Stimulated activated naive CD8-positive, alpha-beta T cell treated with anti-CD3 and anti-CD28 coated beads, Interleukin-15, Interleukin-2, amounts not matched to agents 100 ng/mL and 50 ng/mL, for 24 hours (primary cell): ENCODE measurements at regions not wholly inside any gene's neighbourhood (a gene's known extent, or its start where the extent isn't known, plus 50 kb on each side); places are given as distances from the start of the nearest gene placed in this dataset.

Experiments
- H3K27ac Mint-ChIP-seq: one replicate; pipeline ENCODE4 v1.8.0; 2021; ENCODE audit warnings: mild to moderate bottlenecking, mixed read lengths
- H3K27me3 Mint-ChIP-seq: one replicate; pipeline ENCODE4 v1.8.0; 2021; ENCODE audit warnings: mixed read lengths
- H3K36me3 Mint-ChIP-seq: one replicate; pipeline ENCODE4 v1.8.0; 2021; ENCODE audit warnings: low read depth, mixed read lengths
- H3K4me1 Mint-ChIP-seq: one replicate; pipeline ENCODE4 v1.8.0; 2021; ENCODE audit warnings: low read depth, mixed read lengths
- H3K4me3 Mint-ChIP-seq: one replicate; pipeline ENCODE4 v1.8.0; 2021; ENCODE audit warnings: mild to moderate bottlenecking, mixed read lengths
- H3K9me3 Mint-ChIP-seq: one replicate; pipeline ENCODE4 v1.8.0; 2021; ENCODE audit warnings: mixed read lengths

DNA sequence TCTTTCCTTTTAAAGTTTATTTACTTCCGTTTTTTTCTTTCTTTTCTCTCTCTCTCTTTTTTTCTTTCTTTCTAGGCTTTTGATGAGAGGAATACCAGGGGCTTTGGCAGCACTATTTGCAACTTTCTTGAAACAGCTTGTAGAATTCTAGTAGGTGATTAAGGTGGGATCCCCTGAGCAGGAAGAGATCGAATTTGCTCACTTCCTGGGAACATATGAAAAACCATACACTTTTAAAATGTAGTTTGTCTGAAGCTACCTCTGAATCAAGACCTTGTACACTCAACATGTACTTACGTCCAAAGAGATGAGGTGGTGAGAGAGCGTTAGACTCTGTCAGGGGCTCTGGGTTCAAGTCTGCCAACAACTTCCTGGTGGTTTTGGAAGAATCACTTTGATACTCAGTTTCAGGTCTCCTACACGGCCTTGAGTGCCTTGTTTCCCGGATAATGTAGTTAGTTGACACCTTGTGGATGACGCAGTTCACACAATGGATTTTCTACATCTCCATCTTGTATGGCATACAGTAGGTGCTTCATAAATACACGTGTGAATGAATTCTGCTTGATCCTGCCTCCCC, 229.1 kb downstream of the MYCN start:
- Mint-ChIP-seq H3K36me3 (no peaks in the 10 kb centered on the region), H3K27me3 (no peaks in the 10 kb centered on the region), H3K4me1 (no peaks in the 10 kb centered on the region), H3K27ac (no peak overlapping the region), H3K9me3 (no peaks in the 10 kb centered on the region), H3K4me3 (no peak overlapping the region)

- no peaks in the 10 kb centered on the region for H3K4me1 Mint-ChIP-seq
- H3K4me3 Mint-ChIP-seq: no peak overlapping the region
- H3K36me3 Mint-ChIP-seq: no peaks in the 10 kb centered on the region
- no peaks in the 10 kb centered on the region for H3K27me3 Mint-ChIP-seq
- H3K27ac Mint-ChIP-seq: no peak overlapping the region
- H3K9me3 Mint-ChIP-seq: no peaks in the 10 kb centered on the region
These were observed 228.3 kb downstream of the MYCN start for GRCh38 chr2:16168506-16169264.

DNA sequence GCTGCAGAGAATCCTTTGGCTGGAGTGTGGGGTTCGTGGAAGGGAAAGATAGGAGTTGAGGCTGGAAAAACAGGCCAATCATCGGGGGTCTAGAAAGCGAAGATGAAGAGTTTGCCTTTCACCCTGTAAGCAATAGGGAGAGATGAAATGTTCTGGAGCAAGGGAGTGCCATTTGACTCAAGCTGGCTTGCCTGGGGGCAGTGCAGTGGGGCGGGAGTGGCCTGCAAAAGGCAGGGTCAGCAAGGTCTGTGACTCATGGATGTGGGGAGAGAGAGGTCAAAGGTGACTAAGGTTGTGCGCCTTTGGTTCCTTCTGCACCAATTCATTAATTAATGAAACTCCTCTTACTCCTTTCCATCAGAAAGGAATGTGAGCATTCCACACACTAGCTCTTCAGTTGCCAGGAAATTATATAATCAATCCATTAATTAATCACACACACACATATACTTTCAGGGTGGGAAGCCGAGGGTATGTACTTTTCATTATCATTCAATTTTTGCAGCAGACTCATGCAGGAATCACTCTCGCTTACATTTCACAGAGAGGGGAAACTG, 227.6 kb downstream of the MYCN start:
- Mint-ChIP-seq H3K27me3 (no peaks in the 10 kb centered on the region), H3K4me3 (no peak overlapping the region), H3K9me3 (no peaks in the 10 kb centered on the region), H3K4me1 (no peaks in the 10 kb centered on the region), H3K36me3 (no peaks in the 10 kb centered on the region), H3K27ac (no peak overlapping the region)

DNA sequence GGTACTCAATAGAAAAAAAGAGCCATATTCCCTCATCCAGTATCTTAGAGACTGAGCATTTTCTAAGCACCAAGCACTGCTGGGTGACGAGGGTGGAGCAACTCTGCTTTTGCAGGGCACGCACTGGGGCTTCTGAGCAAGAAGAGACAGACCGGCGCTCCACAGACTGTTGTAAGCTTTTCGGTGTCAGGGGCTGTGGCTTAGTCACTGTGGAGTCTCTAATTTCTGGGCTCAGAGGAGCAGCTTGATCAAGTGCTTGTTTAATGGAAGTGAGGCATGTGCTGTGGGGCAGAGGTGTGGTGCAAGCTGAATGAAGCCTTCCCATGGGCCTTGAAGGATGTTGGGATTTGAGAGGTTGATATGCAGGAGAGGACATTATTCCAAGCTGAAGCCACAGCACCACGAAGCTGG, 227.1 kb downstream of the MYCN start:
- Mint-ChIP-seq H3K27ac (no peak overlapping the region), H3K27me3 (no peaks in the 10 kb centered on the region), H3K4me1 (no peaks in the 10 kb centered on the region), H3K9me3 (no peaks in the 10 kb centered on the region), H3K4me3 (no peak overlapping the region), H3K36me3 (no peaks in the 10 kb centered on the region)

DNA sequence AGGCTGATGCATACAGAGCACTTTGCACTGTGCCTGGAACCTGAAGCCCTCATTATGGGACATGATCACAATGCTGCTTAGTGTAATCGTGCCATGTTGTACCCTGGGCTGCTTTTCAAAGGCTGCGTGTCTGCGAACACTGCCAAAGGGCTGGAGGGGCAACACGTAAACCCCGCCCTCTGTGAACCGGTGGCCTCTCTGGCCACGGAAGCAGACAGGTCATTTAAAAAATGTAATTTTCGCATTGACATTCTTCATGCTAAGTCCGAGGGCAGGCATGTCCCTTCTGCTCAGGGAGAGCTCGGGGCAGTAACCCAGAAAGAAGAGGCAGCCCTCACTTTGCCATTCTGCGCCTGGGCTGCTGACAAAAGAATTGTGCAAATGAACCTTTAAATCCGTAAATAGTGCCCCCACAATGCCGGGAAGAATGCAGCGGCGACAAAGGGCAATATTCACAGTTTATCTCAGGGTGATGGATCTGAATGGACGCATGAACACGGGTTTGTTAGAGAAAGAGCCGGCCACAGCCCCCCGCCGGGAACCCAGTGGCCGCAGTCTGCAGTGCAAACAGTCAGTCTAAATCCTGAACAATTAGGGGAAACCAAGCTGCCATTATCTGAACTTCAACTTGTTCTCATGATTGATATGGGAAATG, 226.1 kb downstream of the MYCN start:
- Mint-ChIP-seq H3K36me3 (no peaks in the 10 kb centered on the region), H3K27ac (no peak overlapping the region), H3K4me3 (no peak overlapping the region), H3K27me3 (no peaks in the 10 kb centered on the region), H3K4me1 (no peaks in the 10 kb centered on the region), H3K9me3 (no peaks in the 10 kb centered on the region)

DNA sequence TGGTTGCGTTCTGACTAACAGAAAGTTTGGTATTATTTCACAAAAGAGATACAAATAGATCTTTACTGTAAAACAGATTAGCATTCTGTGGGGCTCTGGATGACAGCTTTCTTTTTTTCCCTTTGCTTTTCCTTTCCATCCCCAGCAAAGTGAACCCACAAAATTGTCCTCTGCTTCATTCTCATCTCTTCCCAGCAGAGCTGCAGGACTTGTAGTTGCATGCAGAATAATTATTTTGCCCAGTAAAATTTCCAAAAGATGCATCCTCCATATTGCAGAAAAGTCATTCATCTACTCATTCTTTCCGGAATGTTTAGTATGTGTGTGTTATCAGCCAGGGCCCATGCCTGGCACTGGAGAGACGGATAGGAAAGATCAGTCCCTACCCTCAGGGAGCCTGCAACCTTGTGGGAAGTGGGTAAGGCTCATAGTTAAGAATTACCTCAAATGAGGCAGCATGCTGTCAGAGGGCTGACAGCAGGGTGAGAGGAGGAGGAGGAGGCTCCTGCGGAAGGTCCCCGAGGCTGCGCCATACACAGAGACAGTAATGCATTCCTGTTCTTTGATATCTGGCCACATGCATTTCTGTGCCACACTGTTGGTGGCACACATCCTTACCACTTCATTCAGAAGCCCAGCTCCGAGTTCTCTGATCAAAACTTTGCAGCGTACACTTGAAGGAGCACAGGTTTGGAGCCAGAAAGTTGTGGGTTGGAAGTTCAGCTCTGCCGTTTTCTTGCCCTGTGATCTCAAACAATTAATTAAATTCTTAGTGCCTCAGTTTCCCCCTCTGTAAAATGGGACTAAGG, 225.4 kb downstream of the MYCN start:
- H3K27ac Mint-ChIP-seq: no peak overlapping the region
- no peaks in the 10 kb centered on the region for H3K9me3 Mint-ChIP-seq
- H3K27me3 Mint-ChIP-seq: no peaks in the 10 kb centered on the region
- no peak overlapping the region for H3K4me3 Mint-ChIP-seq
- no peaks in the 10 kb centered on the region for H3K4me1 Mint-ChIP-seq
- no peaks in the 10 kb centered on the region for H3K36me3 Mint-ChIP-seq

DNA sequence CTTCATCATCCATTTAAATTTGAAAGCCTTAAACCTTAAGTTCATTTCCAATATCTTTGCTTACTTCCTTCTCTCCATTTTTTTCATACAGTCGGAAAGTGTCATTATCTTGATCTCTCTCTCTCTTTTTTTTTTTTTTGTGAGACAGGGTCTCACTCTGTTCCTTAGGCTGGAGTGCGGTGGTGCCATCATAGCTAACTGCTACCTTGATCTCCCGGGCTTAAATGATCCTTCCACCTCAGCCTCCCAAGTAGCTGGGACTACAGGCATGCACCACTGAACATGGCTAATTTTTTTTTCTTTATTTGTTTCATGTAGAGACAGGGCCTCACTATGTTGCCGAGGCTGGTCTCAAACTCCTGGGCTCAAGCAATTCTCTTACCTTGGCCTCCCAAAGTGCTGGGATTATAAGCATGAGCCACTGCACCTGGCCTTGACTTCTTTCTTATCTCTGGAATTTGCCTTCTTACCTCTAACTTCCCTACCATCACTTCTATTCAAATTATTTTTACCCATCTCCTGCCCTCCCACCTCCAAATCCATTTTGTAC, 222.2 kb downstream of the MYCN start:
- Mint-ChIP-seq H3K9me3 (no peaks in the 10 kb centered on the region), H3K36me3 (no peaks in the 10 kb centered on the region), H3K27me3 (no peaks in the 10 kb centered on the region), H3K4me3 (no peak overlapping the region), H3K27ac (no peak overlapping the region), H3K4me1 (no peaks in the 10 kb centered on the region)

DNA sequence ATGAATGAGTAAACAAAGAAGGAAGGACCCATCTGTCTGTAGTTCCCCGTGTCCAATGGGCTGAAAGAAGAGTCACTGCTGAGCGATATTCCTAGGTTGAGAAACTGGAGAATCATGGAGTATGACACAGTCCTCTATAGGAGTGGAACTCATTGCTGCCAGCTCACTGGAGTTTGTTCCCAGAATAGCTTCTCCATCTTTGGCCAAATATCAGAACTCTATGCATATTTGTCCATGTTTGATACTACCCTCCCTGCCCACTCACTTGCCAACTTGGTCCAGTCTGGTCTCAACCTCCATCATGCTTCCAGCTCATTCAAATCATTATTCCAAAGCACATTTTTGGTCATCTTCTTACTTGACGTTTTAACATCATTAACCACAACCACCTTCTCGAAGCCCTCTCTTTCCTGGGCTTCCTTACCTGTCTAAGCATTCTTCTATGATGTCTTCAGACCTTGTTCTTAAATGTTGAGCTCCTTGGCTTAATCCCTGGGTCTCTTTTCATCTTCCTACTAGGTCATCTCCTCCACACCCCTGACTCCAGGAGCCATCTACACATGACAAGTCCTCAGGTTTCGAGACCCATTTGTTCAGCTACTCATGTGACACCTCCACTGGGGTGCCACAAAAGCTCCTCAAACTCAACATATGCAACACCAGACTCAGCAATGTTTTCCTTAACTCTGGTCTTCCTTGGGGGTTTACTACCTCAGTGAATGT, 221.6 kb downstream of the MYCN start:
- no peaks in the 10 kb centered on the region for H3K4me1 Mint-ChIP-seq
- H3K4me3 Mint-ChIP-seq: no peak overlapping the region
- H3K27ac Mint-ChIP-seq: no peak overlapping the region
- no peaks in the 10 kb centered on the region for H3K27me3 Mint-ChIP-seq
- H3K9me3 Mint-ChIP-seq: no peaks in the 10 kb centered on the region
- no peaks in the 10 kb centered on the region for H3K36me3 Mint-ChIP-seq

DNA sequence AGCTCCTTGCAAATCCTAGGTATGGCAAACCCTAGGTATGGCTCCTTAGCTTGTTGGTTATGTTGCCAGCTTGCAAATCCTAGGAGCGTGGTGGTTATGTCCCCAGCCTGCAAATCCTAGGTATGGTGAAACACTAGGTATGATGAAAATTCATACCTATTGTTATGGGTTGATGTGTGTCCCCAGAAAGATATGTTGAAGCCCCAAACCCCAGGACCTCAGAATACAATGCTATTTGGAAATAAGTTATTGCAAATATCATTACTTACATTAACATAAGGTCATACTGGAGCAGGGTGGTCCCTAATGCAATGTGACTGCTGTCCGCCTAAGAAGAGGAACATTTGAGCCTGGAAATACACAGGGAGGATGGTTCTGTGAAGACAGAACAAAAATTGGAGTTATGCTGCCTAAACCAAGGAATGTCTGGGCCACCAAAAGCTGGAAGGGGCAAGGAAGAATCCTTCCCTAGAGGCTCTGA, 220.8 kb downstream of the MYCN start:
- H3K27ac Mint-ChIP-seq: no peak overlapping the region
- H3K4me1 Mint-ChIP-seq: no peaks in the 10 kb centered on the region
- H3K4me3 Mint-ChIP-seq: no peak overlapping the region
- no peaks in the 10 kb centered on the region for H3K36me3 Mint-ChIP-seq
- no peaks in the 10 kb centered on the region for H3K9me3 Mint-ChIP-seq
- H3K27me3 Mint-ChIP-seq: no peaks in the 10 kb centered on the region

DNA sequence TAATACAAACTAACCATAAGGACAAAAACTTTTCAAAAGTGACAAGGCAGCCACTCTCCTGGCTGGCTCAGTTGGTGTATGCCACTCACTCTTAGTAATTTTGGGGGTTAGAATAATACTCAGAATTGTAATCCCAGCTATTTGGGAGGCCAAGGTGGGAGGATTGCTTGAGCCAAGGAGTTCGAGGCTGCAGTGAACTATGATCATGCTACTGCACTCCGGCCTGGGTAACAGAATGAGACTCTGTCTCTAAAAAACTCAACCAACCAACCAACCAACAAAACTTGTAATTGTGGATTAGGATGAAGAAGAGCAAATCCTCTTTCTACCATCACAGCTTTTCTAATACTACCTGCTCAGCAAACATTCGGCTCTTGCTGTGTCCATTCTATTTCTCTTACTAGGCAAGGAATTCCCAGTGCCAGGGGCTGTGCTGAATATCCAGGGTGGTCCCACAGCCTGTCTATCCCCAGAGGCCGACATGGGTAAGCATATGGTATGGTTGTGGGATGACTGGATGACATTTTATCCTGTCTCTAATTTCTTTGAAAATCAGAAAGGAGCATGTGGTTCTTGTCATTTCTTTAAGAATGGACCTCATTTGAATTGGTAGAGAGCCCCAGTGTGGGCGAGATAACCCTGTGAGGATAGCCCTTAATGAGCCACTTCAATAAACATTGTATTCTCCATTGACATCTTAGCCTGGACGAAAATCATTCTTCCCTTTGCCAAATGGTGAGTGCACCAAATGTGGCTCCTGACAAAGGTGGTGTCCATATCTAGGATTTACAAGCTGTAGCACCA, 220.1 kb downstream of the MYCN start:
- Mint-ChIP-seq H3K9me3 (no peaks in the 10 kb centered on the region), H3K4me3 (no peak overlapping the region), H3K4me1 (no peaks in the 10 kb centered on the region), H3K27me3 (peaks cover 1% of the 10 kb centered on the region), H3K27ac (no peak overlapping the region), H3K36me3 (no peaks in the 10 kb centered on the region)

- Mint-ChIP-seq H3K4me1 (no peaks in the 10 kb centered on the region), H3K27me3 (peaks cover 4% of the 10 kb centered on the region), H3K9me3 (no peaks in the 10 kb centered on the region), H3K27ac (no peak overlapping the region), H3K4me3 (no peak overlapping the region), H3K36me3 (no peaks in the 10 kb centered on the region)
These were observed 216.1 kb downstream of the MYCN start for GRCh38 chr2:16156411-16156810.

DNA sequence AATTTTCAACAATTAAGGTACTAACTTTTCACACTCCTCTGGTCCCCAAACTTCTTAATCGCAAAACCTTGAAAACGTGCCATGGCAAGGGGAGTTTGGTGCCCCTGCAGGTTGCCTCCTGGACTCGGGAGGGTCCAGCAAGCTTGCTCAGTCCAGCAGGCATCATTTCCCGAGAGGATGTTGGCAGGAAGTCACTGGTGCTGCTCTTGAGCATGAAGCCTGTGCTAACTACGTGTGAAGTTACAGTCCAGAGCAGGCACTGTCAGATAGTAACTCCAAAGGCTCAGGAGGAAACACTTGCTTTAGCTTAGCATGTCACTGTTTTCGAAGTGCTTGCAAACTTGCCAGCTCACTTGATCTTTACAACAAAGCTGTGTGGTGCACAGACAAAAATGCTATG, 215.4 kb downstream of the MYCN start:
- Mint-ChIP-seq H3K27me3 (peaks cover 4% of the 10 kb centered on the region), H3K4me3 (no peak overlapping the region), H3K4me1 (no peaks in the 10 kb centered on the region), H3K27ac (no peak overlapping the region), H3K36me3 (no peaks in the 10 kb centered on the region), H3K9me3 (no peaks in the 10 kb centered on the region)

DNA sequence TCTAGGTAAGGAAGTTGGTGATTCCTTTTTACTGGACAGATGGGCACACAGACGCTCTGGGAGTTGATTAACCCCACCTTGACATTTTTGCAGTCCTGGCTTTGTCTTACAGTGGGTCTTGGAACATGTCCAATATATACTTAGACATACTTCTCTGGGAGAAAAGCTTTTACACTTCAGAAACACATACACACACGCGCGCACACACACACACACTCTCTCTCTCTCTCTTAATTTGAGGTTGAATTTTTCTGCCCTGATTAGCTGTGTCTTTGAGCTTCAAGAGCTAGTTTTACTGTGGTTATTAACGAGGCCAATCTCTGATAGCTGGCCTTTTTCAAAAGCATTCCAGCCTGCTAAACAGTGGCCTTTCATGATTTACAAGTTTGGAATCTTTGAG, 215.0 kb downstream of the MYCN start:
- Mint-ChIP-seq H3K4me3 (no peak overlapping the region), H3K36me3 (no peaks in the 10 kb centered on the region), H3K27ac (no peak overlapping the region), H3K27me3 (peaks cover 4% of the 10 kb centered on the region), H3K9me3 (no peaks in the 10 kb centered on the region), H3K4me1 (no peaks in the 10 kb centered on the region)
